ENCODE measurements at regions not wholly inside any gene's neighbourhood (a gene's known extent, or its start where the extent isn't known, plus 50 kb on each side); places are given as distances from the start of the nearest gene placed in this dataset.

- no peak for TF ChIP-seq GATA2 (IDR thresholded peaks at IDR 0.05; ENCODE audit: low read depth, low read length)
- no peak for TF ChIP-seq GATA3 (IDR thresholded peaks at IDR 0.05; ENCODE audit: low read depth, low read length)
Observed at GRCh38 chr12:75756771-75757170, 245.4 kb upstream of the KRR1 start.

- TF ChIP-seq GATA3 (IDR thresholded peaks at IDR 0.05; ENCODE audit: low read depth, low read length) (no peak), GATA2 (IDR thresholded peaks at IDR 0.05; ENCODE audit: low read depth, low read length) (no peak)
Observed at GRCh38 chr12:75756111-75756510, 244.7 kb upstream of the KRR1 start.

DNA sequence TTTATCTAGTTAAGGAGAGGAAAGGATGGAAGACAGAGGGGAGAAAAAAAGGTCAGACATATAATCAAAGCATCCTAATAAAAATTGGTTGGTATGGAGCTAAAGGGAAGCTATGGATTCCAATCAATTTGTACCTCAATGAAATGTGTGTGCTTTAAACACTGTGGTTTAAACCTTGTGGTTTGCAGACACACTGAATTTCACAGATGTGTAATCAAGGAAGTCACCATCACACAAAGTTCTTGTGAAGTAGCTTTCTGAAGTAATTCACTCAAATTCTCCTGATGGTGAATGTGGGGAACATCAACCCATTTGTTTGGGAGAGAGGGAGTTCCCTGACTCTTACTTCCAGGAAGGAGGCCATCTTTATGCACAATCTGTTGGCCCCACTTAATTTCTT lies 243.3 kb upstream of the KRR1 start:
- TF ChIP-seq GATA2 (IDR thresholded peaks at IDR 0.05; ENCODE audit: low read depth, low read length) (no peak), GATA3 (IDR thresholded peaks at IDR 0.05; ENCODE audit: low read depth, low read length) (no peak)

DNA sequence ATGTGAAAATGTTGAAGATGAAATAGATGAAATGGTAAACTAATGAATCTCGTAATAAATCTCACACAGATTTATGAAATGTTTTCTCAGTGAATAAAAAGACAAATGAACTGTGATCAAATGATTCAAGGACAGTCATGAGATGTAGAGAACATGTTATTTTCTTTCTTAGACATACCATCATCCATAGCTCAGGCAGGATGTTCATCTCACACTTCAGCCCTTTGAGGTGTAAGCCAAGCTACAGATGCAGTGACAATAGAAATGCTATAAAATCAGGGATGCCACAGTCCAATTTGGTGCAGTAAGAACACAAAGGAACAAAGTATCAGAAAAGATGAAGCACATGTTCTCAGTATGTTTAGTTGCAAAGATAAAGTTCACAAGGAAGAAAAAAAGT lies 242.7 kb upstream of the KRR1 start:
- TF ChIP-seq GATA2 (IDR thresholded peaks at IDR 0.05; ENCODE audit: low read depth, low read length) (no peak), GATA3 (IDR thresholded peaks at IDR 0.05; ENCODE audit: low read depth, low read length) (no peak)

DNA sequence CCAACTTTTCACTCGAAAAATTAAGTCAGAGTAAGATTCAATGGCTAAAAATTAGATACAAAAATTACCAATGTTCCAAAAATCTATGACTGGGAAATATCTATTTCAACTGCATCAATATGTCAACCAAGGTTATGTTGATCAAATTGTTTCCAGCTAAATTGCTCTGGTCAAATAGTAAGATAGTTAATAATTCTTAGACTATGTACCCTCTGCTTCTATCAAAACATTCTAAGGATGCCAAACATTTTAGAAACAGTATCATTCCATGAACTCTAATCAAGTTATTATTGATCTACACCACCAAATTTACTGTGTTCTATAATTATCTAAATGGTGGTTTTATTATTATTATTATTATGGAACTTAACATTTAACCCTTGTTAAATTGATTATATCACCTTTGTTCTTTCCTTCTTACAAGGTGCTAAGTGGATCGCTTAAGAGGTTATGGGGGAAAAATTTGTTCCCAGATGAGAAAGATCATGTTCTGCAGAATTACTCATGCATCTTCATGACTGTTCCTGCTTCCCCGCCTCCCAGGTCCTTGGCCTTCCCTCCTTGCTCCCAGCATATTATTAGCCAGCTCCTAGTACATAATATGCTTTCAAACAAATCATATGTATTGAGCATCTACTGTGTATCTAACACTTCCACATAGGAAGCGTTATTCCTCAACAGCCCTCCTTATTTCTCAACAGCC lies 240.5 kb upstream of the KRR1 start:
- TF ChIP-seq GATA3 (IDR thresholded peaks at IDR 0.05; ENCODE audit: low read depth, low read length) (no peak), GATA2 (IDR thresholded peaks at IDR 0.05; ENCODE audit: low read depth, low read length) (no peak)

DNA sequence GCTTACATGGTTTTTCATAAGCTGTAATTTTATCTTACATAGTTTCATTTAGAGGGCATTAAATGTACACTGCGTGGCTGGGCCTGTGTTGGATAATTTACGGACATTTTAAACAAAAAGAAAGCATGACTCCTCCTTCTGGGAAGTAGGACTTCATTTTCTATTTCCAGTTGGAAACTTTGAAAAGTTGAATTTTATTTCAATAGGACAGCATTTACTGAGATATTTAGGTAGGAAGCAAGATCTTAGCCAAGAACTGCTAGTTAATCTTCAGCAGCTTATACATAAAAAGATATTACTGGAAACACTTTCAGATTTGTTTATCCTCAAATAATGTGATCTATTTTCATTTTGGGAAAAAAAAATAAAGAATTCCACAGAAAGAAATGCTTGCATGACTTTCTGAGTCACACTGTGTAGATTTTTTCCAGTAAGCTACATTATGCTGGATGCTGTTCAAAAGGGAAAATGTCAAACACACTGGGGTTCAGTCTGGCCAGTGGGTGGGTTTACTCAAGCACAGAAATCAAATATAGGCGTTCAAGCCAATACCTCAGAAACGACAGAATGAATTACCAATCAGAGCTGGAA lies 239.4 kb upstream of the KRR1 start:
- no peak for TF ChIP-seq GATA3 (IDR thresholded peaks at IDR 0.05; ENCODE audit: low read depth, low read length)

GRCh38 chr12:75748136-75748535 lies 236.7 kb upstream of the KRR1 start:
- no peak for TF ChIP-seq GATA2 (IDR thresholded peaks at IDR 0.05; ENCODE audit: low read depth, low read length)
- no peak for TF ChIP-seq GATA3 (IDR thresholded peaks at IDR 0.05; ENCODE audit: low read depth, low read length)

DNA sequence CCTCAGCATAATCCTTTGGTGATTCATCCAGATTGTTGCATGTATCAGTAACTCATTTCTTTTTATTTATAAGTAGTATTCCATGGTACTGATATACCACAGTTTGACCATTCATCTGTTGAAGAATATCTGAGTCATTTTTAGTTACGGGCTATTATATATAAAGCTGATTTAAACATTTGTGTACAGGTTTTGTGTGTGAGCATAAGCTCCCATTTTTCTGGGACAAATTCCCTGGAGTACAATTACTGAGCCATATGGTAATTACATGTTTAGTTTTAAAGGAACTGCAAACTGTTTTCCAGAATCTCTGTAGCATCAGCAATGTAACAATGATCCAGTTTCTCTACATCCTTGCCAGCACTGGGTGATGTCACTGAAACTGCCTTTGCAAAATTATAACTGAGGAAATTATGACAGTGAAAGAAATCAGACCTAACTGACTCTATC lies 236.2 kb upstream of the KRR1 start:
- TF ChIP-seq GATA2 (IDR thresholded peaks at IDR 0.05; ENCODE audit: low read depth, low read length) (no peak), GATA3 (IDR thresholded peaks at IDR 0.05; ENCODE audit: low read depth, low read length) (no peak)

DNA sequence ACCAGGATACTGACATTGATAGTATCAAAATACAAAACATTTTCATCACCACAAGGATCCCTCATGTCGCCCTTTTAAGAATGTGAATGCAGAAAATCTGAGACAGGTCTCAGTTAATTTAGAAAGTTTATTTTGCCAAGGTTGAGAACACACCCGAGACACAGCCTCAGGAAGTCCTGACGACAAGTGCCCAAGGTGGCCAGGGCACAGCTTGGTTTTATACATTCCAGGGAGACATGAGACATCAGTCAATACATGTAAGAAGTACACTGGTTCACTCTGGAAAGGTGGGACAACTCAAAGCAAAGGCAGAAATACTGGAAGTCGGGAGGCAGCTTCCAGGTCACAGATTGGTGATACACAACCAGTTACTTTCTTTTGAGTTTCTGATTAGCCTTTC lies 235.2 kb upstream of the KRR1 start:
- no peak for TF ChIP-seq GATA2 (IDR thresholded peaks at IDR 0.05; ENCODE audit: low read depth, low read length)

DNA sequence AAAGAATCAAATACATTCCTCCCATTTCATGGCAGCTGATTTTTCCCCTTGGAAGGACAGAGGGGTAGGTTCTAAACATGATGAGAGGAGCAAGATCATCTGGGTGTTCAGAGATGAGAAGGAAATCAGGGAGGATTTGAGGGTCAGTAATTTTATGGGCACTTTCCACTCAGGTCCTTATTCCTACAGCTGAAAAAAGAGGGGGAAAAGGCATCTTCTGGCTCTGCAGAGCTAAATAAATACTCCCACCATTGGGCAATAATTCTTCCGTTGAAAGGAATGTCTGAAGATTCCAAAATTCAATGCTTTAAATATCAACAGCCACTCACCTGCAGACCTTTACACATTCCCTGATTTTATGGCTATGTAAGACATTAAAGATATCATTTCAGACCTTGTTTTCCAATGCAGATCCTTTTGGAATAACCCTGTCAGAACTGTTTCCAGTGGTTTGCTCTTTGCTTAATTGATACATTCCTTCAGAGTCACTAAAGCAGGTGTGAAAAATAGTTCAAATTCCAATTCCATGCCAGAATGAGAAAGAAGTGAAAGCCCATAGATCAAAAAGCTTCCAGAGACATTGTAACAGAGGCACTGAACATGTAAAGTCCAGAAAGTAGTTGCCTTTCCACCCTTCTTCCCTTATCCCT lies 233.3 kb upstream of the KRR1 start:
- no peak for TF ChIP-seq GATA3 (IDR thresholded peaks at IDR 0.05; ENCODE audit: low read depth, low read length)
- no peak for TF ChIP-seq GATA2 (IDR thresholded peaks at IDR 0.05; ENCODE audit: low read depth, low read length)

DNA sequence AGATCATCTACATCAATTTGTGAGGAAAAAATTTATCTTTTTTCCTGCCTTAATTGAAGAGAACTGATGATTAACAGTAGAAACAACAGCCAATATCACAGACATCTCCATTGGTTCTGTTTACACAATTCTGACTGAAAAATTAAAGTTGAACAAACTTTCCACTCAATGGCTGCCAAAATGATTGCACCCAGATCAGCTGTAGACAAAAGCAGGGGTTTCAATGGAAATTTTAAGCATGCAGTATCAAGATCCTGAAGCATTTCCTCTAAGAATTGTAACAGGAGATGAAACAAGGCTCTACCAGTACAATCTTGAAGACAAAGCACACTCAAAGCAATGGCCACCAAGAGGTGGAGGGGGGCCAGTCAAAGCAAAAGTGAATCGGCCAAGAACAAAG lies 231.6 kb upstream of the KRR1 start:
- TF ChIP-seq GATA2 (IDR thresholded peaks at IDR 0.05; ENCODE audit: low read depth, low read length) = no peak
- TF ChIP-seq GATA3 (IDR thresholded peaks at IDR 0.05; ENCODE audit: low read depth, low read length) = no peak

DNA sequence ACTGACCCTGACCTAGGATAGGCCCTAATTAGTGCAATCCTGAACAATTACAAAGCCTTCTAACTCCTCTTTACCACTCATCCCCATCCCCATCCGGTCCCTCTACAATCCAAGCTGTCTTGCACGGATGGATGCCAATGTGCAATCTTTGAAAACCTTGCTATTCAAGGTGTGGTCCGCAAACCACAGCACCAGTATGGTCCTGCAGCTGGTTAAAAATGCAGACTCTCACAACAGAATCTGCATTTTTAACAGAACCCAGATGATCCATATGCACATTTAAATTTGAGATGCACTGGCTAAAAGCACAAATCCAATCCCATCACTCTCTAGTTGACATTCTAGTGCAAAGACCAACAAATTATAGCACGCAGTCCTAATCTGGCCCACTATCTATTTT lies 230.6 kb upstream of the KRR1 start:
- TF ChIP-seq GATA2 (IDR thresholded peaks at IDR 0.05; ENCODE audit: low read depth, low read length) (no peak), GATA3 (IDR thresholded peaks at IDR 0.05; ENCODE audit: low read depth, low read length) (no peak)

GRCh38 chr12:75739912-75740311 lies 228.5 kb upstream of the KRR1 start:
- TF ChIP-seq GATA2 (IDR thresholded peaks at IDR 0.05; ENCODE audit: low read depth, low read length) (no peak), GATA3 (IDR thresholded peaks at IDR 0.05; ENCODE audit: low read depth, low read length) (no peak)

DNA sequence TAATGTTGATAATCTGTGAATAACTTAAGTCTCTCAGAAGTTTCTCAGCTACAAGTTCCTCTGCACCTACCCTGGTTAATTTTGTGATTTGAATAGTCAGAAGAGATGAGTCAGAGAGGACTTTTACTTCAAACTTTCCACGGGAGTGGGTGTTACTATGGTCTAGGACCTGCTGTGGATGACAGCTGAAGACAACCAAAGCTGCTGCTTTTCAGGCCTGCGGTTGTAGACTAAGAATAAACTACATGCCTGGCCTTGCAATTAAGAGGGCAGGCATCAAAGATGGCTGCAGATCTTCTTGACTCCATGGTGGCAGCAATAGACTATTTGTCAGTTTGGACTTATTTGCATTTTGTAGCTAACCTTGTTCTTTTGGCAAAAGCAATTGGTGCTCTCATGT lies 227.1 kb upstream of the KRR1 start:
- no peak for TF ChIP-seq GATA3 (IDR thresholded peaks at IDR 0.05; ENCODE audit: low read depth, low read length)

DNA sequence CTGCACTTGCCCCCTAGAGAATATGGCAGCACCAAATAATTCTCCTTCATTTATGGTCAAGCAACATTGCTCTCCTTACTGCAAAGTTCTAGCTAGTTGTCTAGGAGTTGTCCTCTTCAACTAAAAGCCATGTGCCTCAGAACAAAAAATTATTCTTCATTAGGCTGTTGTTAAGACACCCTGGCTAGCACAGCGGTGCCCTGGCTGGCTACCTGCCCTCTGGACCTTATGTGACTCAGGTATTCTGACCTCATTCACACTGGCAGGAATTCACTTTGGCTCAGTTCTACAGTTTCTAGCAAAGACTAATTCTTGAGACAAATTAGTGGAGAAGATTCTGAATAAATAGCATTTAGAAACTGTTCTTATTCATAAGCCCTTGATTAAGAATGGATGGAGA lies 224.4 kb upstream of the KRR1 start:
- no peak for TF ChIP-seq GATA2 (IDR thresholded peaks at IDR 0.05; ENCODE audit: low read depth, low read length)
- TF ChIP-seq GATA3 (IDR thresholded peaks at IDR 0.05; ENCODE audit: low read depth, low read length) = no peak

Data from SH-SY5Y (cell line).